GM20000 (cell line): ENCODE measurements at regions not wholly inside any gene's neighbourhood (a gene's known extent, or its start where the extent isn't known, plus 50 kb on each side); places are given as distances from the start of the nearest gene placed in this dataset.

Experiments
- DNase-seq: peaks from one replicate; pipeline ENCODE4 v3.0.0; 2012; ENCODE audit warnings: low spot score
- TF ChIP-seq, protein P1 (sequence below): IDR thresholded peaks from 2 replicates; pipeline ENCODE4 v1.5.1; 2012; ENCODE audit warnings: mild to moderate bottlenecking, control low read depth; ENCODE audit errors: extremely low read depth, missing control alignments

GRCh38 chr4:136355970-136356369 is 1176.3 kb downstream of the PCDH18 start:
- TF ChIP-seq, protein P1, sequence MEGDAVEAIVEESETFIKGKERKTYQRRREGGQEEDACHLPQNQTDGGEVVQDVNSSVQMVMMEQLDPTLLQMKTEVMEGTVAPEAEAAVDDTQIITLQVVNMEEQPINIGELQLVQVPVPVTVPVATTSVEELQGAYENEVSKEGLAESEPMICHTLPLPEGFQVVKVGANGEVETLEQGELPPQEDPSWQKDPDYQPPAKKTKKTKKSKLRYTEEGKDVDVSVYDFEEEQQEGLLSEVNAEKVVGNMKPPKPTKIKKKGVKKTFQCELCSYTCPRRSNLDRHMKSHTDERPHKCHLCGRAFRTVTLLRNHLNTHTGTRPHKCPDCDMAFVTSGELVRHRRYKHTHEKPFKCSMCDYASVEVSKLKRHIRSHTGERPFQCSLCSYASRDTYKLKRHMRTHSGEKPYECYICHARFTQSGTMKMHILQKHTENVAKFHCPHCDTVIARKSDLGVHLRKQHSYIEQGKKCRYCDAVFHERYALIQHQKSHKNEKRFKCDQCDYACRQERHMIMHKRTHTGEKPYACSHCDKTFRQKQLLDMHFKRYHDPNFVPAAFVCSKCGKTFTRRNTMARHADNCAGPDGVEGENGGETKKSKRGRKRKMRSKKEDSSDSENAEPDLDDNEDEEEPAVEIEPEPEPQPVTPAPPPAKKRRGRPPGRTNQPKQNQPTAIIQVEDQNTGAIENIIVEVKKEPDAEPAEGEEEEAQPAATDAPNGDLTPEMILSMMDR = no peak
- no peak for DNase-seq

DNA sequence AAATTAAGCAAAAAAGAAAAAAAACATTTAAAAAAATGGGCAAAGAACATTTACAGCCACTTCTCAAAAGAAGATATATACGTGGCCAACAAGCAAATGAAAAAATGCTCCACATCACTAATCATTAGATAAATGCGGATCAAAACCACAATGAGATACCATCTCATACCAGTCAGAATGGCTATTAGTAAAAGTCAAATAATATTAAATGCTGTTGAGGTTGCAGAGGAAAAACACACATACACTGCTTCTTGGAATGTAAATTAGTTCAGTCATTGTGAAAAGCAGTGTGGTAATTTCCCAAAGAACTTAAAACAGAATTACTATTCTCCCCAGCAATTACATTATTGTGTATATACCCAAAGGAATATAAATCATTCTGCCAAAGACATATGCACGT is 1189.0 kb downstream of the PCDH18 start:
- TF ChIP-seq, protein P1 = no peak
- DNase-seq = no peak

- TF ChIP-seq, protein P1 = no peak
- DNase-seq = no peak
Observed at GRCh38 chr4:136342666-136343065, 1189.6 kb downstream of the PCDH18 start.

- TF ChIP-seq, protein P1 = no peak
- no peak for DNase-seq
Observed at GRCh38 chr4:136337216-136337615, 1195.1 kb downstream of the PCDH18 start.

DNA sequence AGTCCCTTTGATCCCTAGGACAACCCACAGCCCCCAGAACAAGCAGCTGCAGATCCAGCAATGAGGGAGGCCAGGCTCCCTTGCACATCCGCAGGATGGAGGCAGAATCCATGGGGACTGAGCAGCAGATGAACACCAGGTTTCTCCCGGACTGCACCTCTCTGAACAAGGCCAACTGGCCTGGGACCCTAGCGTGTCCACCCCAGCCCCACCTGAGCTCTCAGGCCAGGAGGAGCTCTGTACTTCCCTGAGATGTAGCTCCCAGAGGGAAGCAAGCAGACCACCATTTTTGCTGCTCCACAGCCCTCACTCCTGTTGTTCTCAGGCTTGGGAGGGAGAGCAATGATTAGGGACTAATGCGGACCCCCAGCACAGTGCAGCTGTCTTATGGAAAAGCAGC is 1195.8 kb downstream of the PCDH18 start:
- TF ChIP-seq, protein P1 = no peak
- DNase-seq = no peak

- TF ChIP-seq, protein P1 = no peak
- DNase-seq = no peak
Observed at GRCh38 chr4:136329042-136329662, 1203.1 kb downstream of the PCDH18 start.

GRCh38 chr4:136328131-136328530 is 1204.2 kb downstream of the PCDH18 start:
- TF ChIP-seq, protein P1 = no peak
- DNase-seq = no peak
